ENCODE measurements at regions not wholly inside any gene's neighbourhood (a gene's known extent, or its start where the extent isn't known, plus 50 kb on each side); places are given as distances from the start of the nearest gene placed in this dataset.

DNA sequence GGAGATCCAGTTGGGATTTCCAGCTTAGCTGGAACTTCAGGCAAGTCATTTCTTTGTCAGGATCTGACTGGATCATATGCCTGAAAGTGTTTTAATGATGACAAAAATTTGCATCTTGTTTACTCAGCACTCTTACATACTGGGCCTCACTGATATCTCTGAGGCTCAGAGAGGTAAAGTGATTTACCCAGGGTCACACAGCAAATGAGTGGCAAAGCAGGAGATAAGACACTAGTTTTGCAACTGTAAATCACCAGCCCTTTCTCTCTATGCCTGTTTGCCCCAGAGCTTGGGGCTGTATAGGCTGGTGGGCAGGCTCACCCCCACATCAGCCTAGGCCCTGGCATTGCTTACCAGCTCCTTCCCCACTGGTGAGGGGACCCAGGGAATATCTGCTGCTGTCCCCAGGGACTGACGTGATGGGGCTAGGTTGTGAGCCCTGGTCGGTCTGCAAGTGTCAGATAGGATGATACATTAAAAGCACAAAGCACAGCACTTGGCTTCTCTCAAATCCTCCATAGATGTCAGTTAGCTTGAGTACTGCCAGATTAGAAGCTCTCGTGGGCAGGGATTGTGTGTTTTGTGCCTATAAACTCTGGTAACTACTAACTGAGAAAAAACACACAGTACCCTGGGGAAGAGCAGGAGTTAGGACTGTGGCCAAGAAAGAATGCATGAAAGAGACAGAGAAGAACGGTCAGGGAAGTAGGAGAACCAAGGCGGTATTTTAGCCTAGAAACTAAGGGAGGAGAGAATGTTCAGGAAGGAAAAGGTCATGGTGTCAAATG is 165.4 kb downstream of the COPRS start:
- TF ChIP-seq CTCF (IDR thresholded peaks at IDR 0.05) (no peak), POLR2A (IDR thresholded peaks at IDR 0.05) (no peak), EP300 (IDR thresholded peaks at IDR 0.05) (no peak)
